ENCODE measurements at regions not wholly inside any gene's neighbourhood (a gene's known extent, or its start where the extent isn't known, plus 50 kb on each side); places are given as distances from the start of the nearest gene placed in this dataset.

- TF ChIP-seq CTCF (IDR thresholded peaks at IDR 0.05; ENCODE audit: low read depth, low read length), result no peak
- peak; percentile 17 to 30 for DNase-seq (ENCODE audit: low read depth in 2 of 2)
- no peak overlapping the region for H3K4me3 ChIP-seq (replicated peaks in 1 of 2; ENCODE audit: low read depth in 2 of 2, low read length in 2 of 2)
Observed at GRCh38 chr11:23727794-23728193, 769.1 kb upstream of the LUZP2 start.

- no peak for DNase-seq (ENCODE audit: low read depth in 2 of 2)
- no peak overlapping the region for H3K4me3 ChIP-seq (replicated peaks in 1 of 2; ENCODE audit: low read depth in 2 of 2, low read length in 2 of 2)
- no peak for TF ChIP-seq CTCF (IDR thresholded peaks at IDR 0.05; ENCODE audit: low read depth, low read length)
Observed at GRCh38 chr11:23729088-23729487, 767.8 kb upstream of the LUZP2 start.

GRCh38 chr11:23730307-23730998, 766.4 kb upstream of the LUZP2 start:
- no peak for TF ChIP-seq CTCF (IDR thresholded peaks at IDR 0.05; ENCODE audit: low read depth, low read length)
- no peak for DNase-seq (ENCODE audit: low read depth in 2 of 2)
- no peak overlapping the region for H3K4me3 ChIP-seq (replicated peaks in 1 of 2; ENCODE audit: low read depth in 2 of 2, low read length in 2 of 2)

- TF ChIP-seq CTCF (IDR thresholded peaks at IDR 0.05; ENCODE audit: low read depth, low read length), result no peak
Observed at GRCh38 chr11:23732026-23732425, 764.8 kb upstream of the LUZP2 start.

GRCh38 chr11:23746896-23747295, 750.0 kb upstream of the LUZP2 start:
- H3K4me3 ChIP-seq (replicated peaks in 1 of 2; ENCODE audit: low read depth in 2 of 2, low read length in 2 of 2), result no peak overlapping the region
- no peak for DNase-seq (ENCODE audit: low read depth in 2 of 2)
- no peak for TF ChIP-seq CTCF (IDR thresholded peaks at IDR 0.05; ENCODE audit: low read depth, low read length)

More at GRCh38 chr11:23732026-23732425, 764.8 kb upstream of the LUZP2 start:
- no peak for DNase-seq (ENCODE audit: low read depth in 2 of 2)
- no peak overlapping the region for H3K4me3 ChIP-seq (replicated peaks in 1 of 2; ENCODE audit: low read depth in 2 of 2, low read length in 2 of 2)

- H3K4me3 ChIP-seq (replicated peaks in 1 of 2; ENCODE audit: low read depth in 2 of 2, low read length in 2 of 2), result no peak overlapping the region
- DNase-seq (ENCODE audit: low read depth in 2 of 2), result no peak
- TF ChIP-seq CTCF (IDR thresholded peaks at IDR 0.05; ENCODE audit: low read depth, low read length), result no peak
Observed at GRCh38 chr11:23749762-23750430, 747.0 kb upstream of the LUZP2 start.

All from cardiac fibroblast (primary cell).